HG03342 (cell line): ENCODE measurements at regions not wholly inside any gene's neighbourhood (a gene's known extent, or its start where the extent isn't known, plus 50 kb on each side); places are given as distances from the start of the nearest gene placed in this dataset.

Source experiments
- ATAC-seq: cut with Tn5 transposase; IDR thresholded peaks from one replicate; pipeline ENCODE4 v1.9.1; 2021; ENCODE audit warnings: mild to moderate bottlenecking, moderate library complexity; ENCODE audit not compliant: unreplicated experiment

DNA sequence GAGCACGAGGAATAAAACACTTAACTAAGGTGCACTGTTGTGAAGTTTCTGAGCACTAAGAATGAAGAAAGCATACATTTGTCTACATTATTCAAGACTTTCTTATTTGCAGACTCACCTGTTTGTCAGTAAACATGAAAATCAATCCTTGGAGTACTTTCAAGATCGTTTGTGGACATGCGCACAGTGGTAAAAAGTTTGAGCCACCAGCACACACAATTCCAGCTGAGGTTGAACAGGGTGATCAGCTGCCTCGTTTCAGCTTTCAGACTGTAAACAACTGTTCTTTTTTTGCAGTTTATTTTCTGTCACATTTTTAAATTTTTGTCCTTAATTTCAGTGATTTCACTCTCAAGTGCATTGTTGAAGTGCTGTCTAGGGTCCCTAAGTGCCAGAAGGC is 143.8 kb upstream of the VCX2 start:
- no peak for ATAC-seq

DNA sequence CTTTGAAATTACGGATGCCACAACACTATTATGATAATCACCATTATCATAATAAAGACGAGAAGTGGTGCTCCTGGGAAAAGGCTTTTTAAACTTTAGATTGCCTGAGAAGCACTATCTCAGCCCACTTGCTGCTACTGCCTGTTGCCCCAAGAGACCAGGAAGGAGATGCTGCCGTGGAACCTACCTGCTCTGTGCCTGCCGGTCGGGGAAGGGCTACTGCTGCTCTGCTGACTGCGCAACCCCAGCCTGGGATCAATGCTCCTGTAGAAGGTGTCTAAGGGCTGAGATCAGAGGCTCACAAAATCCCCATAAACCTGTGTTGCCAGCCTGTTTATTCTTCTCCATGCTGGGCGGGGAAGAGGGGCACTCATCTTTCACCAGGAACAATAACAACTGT is 145.3 kb upstream of the VCX3B start:
- no peak for ATAC-seq

DNA sequence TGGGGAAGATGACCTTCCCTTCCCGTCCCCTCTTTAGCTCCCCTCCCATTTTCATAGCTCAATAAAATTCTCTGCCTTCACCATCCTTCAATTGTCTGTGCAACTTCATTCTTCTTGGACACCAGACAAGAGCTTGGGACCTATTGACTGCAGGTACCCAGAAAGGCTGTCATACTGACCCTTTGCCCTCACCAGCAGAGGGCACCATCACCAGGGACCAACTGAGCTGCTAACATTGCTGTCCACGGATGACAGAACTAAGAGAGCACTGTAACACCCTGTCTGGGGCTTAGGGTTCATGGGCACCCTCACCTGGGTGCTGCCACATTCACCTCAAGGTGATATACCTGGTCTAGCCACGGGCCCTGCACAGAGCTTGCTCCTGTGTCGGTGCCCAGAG is 141.3 kb upstream of the VCX3B start:
- ATAC-seq, result no peak

GRCh38 chrX:8341814-8342590 is 122.6 kb upstream of the VCX3B start:
- no peak for ATAC-seq

DNA sequence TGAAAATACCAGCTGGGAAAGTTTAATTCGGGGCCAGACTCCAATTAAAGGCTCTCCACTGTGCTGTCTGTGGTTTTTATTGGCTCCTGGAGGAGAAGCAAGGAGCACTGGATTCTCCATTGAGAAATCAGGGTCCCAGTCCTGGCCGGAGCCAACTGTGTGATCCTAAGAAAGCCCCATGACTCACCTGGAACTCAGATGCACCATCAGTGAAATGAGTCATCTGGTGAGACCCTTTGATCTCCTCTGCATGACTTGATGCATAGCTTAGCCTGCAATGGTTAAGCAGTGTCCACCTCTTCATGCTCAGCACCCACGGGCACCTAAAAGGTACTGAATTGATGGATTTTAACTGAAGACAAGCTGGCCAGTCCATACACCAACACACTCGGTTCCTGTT is 119.2 kb upstream of the VCX3B start:
- no peak for ATAC-seq

GRCh38 chrX:8346060-8346459 is 118.6 kb upstream of the VCX3B start:
- ATAC-seq, result no peak

DNA sequence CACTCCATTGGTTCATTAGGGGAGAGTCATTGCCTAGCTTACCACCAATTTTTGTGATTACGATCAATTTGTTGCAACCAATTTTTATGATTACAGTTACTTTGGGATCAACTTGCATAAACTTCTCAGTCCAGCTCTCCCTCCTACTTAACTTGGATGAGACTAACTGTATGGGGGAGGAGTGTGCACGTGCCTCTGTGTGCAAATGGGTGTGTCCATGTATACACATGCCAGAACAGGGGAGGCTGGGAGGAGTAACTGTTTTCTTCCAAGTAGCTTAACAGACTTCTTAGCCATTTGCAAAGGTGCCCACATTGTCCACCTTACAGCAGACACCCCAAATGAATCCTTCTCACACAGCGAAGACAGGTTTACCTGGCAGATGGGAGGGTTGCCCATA is 117.7 kb upstream of the VCX3B start:
- no peak for ATAC-seq

DNA sequence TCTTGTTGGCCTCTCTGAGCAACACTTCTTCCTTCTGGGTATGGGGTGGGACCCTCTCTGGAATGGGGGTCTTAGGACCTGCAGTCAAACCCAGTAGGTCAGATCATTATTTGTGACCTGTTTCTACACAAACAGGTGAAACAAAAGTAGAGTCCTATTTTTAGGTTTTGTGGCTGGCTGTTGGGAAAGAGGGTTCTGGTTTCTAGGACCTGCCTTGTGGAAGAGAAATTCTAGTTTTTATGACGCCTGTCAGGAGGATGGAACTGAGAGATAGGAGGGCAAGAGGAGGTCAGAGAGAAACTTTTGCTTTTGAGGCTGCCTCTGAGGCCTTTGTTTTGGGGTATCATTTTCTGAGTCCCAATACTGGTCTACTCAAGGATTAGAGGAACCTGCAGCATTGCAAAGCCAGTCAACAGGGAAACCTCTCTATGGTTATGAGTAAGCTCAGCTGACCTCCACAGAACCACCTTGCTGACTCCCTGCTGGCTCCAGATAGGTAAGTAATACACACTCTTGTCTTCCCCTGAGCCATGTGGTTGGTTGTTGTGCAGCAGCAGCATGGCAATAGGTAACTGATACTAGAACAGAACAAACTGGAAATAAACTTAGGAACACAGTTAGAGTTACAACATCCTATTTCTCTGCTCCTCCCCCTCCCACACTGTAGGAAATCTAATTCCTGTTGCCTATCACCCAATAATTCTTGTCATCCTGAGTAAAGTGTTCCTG is 114.7 kb upstream of the VCX3B start:
- ATAC-seq, result no peak

DNA sequence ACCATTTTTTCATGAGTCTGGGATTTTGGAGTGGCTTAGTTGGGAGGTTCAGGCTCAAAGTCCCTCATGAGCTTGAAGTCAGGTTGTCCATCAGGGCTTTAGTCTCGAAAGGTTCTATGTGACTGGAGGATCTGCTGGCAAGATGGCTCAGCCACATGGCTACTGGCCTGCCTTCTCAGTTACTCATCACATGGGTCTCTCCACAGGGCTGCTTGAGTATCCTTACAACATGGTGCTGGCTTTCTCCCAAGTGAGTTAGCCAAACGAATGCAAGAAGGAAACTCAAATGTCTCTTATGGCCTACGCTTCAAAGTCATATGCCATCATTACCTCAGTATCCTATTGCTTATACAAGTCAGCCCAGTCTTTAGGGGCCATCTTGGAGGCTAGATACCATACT is 106.3 kb upstream of the VCX3B start:
- no peak for ATAC-seq

DNA sequence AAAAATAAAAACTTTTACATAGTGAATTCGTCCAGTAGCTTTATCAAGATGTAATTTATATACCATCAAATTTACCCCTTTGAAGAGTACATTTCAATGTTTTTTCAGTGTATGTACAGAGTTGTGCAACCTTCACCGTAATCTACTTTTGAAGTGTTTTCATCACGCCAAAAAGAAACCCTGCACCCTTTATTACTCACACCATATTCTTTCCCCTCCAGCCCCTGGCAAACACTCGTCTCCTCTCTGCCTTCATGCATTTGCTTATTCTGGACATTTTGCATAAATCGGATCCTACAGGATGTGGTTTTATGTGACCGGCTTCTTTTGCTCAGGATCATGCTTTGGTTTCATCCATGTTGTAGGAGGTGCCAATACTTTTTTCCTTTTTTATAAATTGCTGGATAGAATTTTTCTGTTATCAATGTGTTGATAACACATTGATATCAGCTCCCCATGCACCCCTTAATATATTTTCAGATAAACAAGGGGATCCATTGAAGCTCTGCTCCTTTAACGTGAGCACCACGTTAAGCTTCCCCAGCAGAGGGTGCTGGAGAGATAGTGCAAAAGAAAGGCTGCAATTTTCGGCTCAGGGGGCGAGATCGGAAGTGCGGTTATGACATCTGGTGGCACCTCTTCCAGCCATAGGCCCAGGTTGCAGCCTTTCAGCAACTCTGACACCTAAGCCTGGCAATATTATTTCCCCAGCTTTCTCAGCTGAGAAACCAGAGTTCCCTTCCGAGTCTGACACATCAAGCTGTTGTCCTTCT is 100.1 kb upstream of the VCX3B start:
- ATAC-seq, result no peak

- no peak for ATAC-seq
Measured at GRCh38 chrX:8366481-8366880, 98.1 kb upstream of the VCX3B start.

GRCh38 chrX:8374041-8374825 is 90.4 kb upstream of the VCX3B start:
- ATAC-seq, result no peak

GRCh38 chrX:8377041-8377440 is 87.6 kb upstream of the VCX3B start:
- ATAC-seq, result no peak

DNA sequence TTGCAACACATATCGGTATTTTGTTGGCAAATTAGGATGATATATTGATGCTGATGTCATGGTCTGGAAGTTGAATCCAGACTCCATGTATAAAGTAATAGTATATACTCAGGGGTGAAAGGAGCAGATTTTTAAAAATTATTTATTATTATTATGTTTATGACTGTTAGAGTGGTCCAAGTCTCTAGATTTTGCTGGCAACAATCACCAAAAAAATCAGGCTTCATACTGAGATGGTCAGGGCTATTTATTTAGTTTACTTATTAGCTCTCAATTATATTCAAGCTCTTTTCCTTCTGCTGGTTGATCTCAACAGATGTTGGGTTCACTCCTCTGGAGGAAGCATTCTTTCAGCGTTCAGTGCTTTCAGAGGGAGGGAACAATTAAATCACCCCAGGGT is 73.9 kb upstream of the VCX3B start:
- ATAC-seq, result no peak

- ATAC-seq, result no peak
Measured at GRCh38 chrX:8403988-8404387, 60.6 kb upstream of the VCX3B start.

- no peak for ATAC-seq
Measured at GRCh38 chrX:8404471-8404870, 60.2 kb upstream of the VCX3B start.

- no peak for ATAC-seq
Measured at GRCh38 chrX:8404926-8405325, 59.7 kb upstream of the VCX3B start.

- ATAC-seq, result no peak
Measured at GRCh38 chrX:8405631-8406030, 59.0 kb upstream of the VCX3B start.

DNA sequence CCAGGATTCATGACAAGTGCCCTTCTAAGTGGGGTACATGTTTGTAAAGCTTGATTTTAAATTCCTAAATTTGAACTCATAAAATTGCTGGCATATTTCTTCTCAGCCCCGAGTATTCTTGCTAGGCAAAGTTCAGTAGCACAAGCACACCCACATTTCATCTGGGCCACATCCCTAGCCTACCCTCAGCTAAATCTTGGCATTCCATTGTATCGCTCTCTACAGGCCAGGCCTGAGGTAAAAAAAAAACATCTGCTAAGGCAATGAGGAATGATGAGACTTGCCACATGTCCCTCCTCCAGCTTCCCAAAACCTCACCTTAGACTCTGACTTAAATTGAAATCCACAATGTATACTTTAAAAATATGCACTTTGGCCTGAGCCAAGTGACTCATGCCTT is 51.4 kb upstream of the VCX3B start:
- no peak for ATAC-seq
